GM04503 (cell line): ENCODE measurements at regions not wholly inside any gene's neighbourhood (a gene's known extent, or its start where the extent isn't known, plus 50 kb on each side); places are given as distances from the start of the nearest gene placed in this dataset.
A peak's percentile ranks its signal among the peaks of the same experiment; 100 is the strongest.

ENCODE experiments used
- DNase-seq: peaks from one replicate; pipeline ENCODE4 v3.0.0-alpha.2; 2012; ENCODE audit warnings: low read depth

DNA sequence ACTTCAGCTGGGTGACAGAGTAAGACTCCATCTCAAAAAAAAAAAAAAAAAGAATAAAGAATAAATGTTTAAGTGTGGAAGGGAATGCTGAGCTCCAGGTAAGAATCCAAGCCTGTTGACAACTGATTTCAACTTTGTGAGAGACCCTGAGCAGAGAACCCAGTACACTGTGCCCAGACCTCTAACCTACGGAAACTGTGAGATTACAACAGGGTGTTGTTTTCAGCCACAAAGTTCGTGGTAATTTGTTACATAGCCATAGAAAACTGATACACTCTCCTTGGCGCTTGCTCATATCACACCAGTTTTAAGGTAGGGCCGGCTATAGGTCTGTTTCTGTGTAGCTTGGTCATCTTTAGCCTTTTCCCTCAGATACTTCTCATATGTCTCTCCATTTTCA lies 98.4 kb upstream of the PAPOLG start:
- no peak for DNase-seq

DNA sequence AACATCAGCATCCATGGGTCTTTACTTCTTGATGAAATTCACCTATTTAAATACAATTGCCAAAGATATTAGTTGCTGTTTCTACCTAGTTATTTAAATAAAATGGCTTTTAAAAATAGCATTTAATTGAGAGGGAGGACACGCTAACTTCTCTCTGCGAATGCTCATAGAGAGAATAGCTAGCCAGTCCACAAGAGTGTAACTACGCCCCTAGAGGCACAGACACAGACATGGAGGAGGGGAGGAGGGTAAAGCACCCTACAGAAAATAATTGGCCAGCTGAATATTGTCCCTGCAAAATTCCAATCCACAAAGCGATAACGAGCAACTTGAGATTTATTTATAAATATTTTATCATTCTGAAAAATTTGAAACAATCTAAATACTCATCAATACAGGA lies 97.0 kb upstream of the PAPOLG start:
- no peak for DNase-seq

DNA sequence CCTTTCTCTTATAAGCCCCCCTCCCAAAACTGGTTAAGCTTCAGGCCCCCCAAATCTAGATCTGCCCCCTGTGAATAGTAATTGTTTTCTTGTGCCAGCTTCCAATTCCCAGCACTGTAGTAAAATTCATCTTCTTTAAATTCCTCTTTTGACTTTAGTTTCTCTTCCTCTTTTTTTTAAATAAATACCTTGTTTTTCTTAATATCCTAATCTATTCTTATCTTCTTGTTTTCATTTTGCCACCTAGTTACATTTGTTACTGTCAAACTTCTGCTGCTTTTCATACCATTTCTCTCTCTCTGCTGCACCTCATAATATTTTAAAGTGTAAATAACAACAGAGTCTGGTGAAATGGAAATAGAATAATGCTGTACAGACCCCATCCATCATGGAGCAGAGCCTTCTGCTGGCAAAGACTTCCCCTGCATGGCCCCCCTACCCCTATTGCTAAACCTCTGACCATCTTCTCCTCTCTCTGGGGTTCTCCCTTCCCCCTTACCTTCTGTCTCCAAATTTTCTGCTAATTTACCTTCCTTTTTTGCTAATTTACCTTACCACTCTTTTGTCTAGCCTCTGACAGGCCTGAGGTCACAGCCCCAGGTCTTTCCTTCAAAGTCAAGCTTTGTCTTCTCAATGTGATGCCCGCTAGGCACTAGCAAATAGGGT lies 94.9 kb upstream of the PAPOLG start:
- no peak for DNase-seq

DNA sequence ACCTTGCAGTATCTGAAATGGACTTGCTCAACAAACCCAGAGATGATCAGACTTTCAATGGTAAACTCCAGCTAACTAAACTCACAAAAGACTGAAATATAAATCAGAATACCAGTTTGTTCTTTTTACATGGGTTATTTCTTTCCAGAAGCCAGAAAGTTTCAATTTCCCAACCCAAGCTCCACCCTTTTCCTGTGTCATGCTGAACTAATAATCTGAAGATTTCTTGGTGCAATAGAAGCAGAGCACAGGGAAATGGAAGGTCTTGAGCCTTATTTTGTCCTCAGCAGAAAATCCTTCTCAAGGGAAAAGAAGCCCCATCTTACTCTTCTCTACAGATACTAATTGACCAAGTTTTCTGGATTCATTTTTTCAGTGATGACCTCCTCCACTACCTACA lies 93.3 kb upstream of the PAPOLG start:
- no peak for DNase-seq

- no peak for DNase-seq
These were observed 84.1 kb upstream of the PAPOLG start for GRCh38 chr2:60671966-60672365.

DNA sequence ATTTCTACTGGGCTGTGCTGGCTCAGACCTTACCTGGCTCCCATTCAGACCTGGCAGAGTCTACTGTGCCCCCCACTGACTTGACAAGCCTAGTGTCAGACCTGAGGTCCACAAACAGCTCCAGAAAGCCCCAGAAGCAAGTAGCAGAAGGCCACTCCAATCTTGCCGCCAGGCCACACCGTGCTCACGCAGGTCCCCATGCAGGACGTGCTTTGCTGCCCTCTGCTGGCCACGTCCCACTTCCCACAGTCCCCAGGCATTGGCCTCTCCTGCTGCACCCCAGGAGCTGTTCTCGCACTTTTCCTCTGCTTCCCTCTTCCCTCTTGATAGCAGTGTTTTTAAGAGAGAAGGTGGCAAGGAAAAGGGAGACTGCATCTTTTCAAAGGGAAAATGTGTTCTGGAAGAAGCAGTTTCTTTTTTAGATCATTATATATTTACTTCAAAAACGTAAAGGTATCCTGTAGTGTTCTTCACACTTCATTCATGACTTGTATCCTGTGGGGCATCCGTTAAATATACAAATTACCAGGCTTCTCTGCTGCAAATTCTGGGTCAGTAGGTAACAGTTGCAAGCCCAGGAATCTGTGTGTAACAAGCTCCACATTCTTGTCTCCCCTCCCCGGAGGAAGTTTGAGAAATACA lies 81.4 kb upstream of the PAPOLG start:
- peak; percentile 8 for DNase-seq

GRCh38 chr2:60675301-60675700 lies 80.8 kb upstream of the PAPOLG start:
- no peak for DNase-seq

DNA sequence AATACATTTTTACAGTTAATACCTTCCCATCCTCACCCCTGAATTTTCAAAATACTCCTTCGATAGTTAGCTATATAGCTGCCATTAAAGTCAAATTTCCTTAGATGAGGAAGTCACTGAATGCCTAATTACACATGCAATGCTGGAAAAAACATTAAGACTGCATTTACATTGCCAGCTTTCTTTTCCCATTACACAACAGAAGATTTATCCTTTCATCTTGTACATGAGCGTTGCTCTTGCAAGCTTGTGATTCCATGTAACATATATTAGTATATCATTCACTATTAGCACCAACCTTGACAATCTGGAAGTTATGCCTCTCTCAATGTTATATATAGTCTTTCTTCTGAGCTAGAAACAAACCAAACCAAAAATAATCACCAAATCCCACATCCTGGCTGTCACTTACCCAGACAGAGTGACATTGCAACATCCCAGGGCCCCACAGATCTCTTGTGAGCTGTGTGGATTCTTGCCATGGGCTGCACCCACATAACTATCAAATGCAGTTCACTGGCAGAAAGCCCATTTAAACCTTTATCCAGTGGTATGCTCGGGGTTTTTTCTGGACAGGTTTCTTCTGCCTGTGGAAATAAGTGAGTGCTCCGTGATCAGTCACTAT lies 79.2 kb upstream of the PAPOLG start:
- DNase-seq = no peak

- no peak for DNase-seq
These were observed 78.7 kb upstream of the PAPOLG start for GRCh38 chr2:60677356-60677755.

DNA sequence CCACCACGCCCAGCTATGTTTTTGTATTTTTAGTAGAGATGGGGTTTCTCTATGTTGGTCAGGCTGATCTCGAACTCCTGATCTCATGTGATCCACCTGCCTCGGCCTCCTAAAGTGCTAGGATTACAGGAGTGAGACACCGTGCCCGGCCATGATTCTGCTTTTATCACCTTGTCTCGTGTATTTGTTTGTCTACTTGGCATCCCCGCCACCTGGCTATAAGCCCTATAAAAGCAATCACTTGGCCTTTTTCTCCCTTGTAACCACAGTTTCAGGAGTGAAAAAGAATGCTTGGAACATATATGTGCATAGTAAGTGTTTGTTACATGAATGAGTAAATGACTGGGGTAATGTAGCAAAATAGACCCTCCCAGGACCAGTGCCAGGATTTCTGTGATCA lies 77.5 kb upstream of the PAPOLG start:
- no peak for DNase-seq

DNA sequence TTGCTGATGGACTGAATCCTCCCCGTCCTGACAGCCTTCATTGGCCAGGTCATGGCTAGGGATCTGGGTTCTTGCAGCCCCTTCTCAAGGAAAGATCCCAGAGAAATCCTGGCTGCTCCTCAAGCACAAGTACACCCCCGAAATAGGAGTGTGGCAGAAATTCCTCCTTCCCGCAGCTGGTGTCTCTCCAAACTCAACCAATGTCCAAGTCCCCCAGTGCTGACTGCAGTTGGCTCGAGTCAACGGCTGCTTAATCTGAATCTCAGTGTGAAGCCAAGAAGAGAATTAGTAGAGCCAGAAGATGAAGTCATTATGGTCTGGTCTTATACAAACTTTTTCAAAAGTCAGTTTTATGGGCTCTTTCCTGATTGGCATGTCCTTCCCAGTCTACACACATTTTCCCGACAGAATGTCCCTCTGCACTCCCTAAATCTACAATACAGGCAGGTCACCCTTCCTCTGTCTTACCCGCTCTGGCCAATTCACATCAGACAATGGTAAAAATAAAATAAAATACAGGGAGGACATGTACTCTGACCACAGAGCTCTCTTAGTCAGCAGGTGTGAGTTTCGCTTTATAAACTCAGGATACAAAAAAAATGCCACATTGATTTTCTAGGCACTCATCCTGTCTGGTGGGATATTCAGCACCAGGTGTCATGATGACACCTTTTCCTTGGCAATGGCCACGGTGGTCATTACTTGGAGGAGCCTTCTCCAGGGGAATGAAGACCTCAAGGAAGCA lies 76.9 kb upstream of the PAPOLG start:
- DNase-seq = no peak

- no peak for DNase-seq
These were observed 62.5 kb upstream of the PAPOLG start for GRCh38 chr2:60693551-60693950.

GRCh38 chr2:60695793-60696192 lies 60.3 kb upstream of the PAPOLG start:
- no peak for DNase-seq

GRCh38 chr2:60699617-60700016 lies 56.5 kb upstream of the PAPOLG start:
- DNase-seq = no peak

- DNase-seq = peak; percentile 12
These were observed 50.0 kb upstream of the PAPOLG start for GRCh38 chr2:60706021-60706420.
